ENCODE measurements at regions not wholly inside any gene's neighbourhood (a gene's known extent, or its start where the extent isn't known, plus 50 kb on each side); places are given as distances from the start of the nearest gene placed in this dataset.
"Not testable (repeated sequence)": the region's sequence is repeated elsewhere in the genome, so short reads cannot be mapped to it uniquely, and the experiment has no call there.

DNA sequence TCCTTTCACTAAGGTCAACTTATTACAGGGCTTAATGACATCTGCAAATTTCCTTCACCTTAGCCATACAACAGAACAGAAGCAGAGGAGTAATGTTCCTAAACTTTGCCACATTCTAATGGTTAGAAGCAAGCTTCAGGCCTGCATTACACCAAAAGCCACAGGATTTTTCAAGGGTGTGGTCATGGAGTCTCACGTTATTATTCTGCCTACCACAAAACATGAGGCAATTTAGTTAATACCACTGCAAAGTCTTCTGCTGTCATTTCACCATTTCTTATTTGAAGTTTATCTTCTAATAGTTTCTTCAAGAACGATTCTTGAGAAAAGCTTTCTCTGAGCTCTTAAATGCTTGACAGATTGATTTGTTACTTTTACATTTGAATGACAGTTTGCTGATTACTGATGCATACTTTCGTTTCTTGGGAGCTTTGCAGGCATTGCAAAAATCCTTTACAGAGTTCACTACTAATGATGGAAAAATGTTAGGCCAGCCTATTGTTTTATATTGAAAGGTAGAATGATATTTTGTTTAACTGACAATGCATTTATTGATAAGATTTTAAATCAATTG is 1257.1 kb downstream of the NSUN3 start:
- DNase-seq = no peak

DNA sequence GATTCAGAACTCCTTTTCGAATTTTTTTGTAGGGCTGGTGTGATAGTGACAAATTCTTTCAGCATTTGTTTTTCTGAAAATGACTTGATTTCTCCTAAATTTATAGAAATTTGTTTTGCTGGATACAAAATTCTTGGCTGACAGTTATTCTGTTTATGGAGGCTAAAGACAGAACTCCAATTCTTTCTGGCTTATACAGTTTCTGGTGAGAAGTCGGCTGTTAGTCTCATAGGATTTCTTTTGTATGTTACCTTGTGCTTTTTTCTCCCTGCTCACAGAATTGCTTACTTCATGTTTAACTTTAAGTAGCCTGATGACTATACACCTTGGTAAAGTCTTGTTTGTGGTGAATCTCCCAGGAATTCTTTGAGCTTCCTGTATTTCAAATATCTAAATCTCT is 1264.6 kb downstream of the NSUN3 start:
- DNase-seq = no peak

DNA sequence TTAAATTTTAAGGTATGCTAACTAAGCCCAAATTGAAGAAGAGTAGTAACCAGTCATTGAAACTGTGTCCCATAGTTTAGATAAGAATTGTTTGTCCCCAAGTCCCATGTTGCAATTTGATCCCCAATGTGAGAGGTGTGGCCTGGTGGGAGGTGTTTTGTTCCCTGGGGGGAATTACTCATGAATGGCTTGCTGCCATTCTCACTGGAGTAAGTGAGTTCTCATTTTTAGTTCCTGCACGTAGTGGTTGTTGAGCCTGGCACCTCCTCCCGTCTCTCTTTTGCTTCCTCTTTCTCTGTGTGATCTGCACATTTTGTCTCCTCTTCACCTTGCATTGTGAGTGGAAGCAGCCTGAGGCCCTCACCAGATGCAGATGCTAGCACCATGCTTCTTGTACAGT is 1271.0 kb downstream of the NSUN3 start:
- no peak for DNase-seq

DNA sequence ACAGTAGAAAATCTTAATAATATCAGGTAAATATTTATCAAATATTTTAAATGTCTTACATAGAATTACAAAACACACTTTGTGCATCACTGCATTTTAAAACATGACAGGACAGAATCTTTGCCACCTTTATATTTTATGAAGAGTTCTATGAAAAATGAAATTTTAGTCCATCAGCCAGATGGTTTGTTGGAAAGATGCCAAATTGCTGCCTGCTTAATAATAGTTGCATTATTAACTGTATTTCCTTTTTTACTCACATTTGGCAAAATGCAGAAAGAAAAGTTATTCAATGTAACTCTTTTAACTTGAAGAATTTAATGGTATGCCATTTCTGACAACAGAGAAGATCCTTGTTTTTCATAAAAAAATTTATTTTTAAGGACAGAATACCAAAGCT is 1271.6 kb downstream of the NSUN3 start:
- no peak for DNase-seq

DNA sequence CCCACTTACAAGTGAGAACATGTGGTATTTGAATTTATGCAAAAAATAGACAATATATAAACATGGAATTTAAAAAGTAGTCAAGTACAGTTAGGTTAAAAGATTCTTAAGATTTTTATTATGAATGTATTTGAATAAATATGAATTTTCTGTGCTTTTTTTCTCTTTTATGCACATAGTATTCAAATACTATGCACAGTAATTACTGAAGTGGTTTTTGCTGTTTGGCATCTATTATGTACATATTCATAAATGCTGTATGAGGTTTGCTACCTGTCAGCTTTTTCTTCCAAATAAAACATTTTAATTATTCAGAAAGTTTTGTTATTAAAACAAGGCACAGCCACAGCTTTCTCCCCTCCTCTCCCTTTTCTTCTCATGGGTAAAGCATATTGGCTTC is 1272.7 kb downstream of the NSUN3 start:
- no peak for DNase-seq

DNA sequence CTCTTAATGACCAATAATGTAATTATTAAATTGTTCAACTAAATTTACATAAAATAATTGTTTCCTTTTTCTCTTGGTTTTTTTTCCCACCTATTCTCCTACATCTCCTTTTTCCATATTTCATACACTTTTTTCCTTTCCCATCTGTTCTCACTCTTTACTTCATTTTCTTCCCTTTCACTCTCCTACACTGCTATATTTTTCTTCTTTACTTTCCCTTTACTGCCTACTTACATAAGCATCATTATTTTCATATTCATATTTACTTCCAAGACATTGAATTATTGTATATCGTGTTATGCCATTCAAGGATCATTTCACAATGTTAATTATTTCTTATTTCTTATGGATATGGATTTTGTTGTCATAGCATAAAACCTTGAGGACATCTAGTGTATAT is 1275.6 kb downstream of the NSUN3 start:
- DNase-seq = no peak

DNA sequence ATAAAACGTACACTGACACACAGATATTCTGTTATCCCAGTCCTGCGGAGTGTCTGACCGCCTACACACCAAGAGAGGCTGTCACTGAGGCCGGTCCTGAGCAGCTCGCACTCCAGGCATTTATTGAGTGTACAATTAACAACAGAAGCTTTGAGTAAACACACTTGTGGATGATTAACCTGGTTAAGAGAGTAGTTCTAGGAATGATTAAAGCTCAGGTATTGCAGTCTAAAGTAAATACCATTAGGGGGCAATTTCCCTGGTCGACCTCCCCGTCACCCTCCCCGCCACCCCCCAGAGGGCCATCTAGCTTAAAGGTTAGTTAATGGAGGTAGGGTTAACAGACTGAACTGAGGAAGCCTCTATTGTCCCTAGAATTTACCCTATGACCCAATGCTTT is 1278.5 kb downstream of the NSUN3 start:
- no peak for DNase-seq

DNA sequence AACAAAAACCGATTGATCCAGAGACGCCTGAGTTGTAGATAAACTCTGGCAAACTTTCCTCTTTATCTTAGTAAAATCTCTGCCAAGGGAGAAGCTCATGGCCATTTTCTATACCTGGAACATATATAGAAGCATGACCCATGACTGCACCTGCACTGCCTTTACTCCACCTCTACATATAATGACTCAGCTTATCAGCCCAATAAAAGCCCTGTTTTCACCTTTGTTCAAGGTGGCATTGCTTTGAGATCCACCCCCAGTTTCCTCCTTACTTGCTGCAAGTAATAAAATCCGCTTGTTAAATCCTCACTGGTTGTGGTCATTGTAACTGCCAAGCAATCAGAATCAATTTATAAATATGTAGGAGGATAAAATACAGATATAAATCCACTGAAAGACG is 1280.4 kb downstream of the NSUN3 start:
- DNase-seq = no peak

DNA sequence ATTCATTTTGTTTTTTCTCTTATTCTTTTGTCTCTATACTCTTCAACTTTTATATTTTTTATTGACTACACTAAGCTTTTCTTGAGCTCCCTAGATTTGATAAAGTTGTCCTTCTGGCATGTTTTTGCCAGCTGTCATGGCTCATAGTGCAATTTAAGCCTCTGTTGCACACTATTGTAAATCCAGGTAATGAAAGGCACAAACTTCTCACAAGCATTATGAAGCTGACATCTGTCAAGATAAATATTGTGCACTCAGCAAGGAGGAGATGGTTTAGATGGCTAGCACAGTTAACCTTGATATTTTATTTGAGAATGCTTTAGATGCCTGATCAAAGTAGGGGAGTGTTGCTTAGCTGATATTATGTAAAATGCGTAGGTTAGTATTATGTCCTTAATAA is 1280.9 kb downstream of the NSUN3 start:
- no peak for DNase-seq

DNA sequence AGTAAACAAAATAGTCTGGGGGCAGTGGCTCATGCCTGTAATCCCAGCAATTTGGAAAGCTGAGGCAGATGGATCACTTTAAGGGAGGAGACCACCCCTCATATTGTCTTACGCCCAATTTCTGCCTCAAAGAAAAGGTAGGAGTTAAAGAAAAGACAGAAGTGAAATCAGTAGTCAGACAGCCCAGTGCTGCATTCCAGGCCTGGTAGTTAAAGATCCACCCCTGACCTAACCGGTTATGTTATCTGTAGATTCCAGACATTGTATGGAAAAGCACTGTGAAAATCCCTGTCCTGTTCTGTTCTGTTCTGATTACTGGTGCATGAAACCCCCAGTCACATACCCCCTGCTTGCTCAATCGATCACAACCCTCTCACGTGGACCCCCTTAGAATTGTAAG is 1285.1 kb downstream of the NSUN3 start:
- not testable (repeated sequence) for DNase-seq

DNA sequence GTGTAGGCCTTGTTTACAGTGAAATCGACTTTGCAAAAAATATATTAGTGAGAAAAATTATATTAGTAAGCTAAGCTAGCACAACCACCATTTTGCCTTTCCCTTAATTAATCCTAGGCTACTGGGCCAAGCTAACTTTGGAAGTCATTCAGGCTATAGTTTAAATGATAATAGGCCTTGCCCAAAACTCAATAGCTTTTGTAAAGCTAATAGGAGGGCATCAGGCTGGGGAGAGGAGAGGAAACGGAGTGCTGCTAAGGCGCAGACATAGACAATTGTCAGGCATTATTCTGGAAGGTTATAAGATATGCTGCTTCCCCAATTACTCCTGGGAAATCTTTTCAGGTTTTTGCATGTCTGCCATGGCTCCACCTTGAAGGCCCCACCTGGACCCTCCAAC is 1286.0 kb downstream of the NSUN3 start:
- DNase-seq = no peak

DNA sequence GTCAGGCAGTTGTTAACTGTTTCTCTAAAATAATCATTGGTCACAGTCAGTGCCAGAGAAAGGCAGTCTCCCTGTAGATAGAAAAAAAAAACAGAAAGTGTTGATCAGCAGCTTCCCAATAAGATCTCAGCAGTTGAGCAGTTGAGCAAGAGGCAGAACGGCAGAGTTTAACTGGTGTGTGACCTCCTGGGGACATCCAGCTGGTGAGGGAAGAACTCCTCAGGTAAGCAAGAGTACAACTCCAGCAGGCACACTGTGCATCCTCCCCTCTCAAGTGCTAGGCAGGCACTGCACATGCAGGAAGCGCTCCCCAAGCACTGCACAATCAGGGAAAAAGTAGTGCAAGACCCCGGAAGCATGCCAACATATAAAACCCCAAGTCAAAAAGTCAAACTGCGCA is 1287.2 kb downstream of the NSUN3 start:
- no peak for DNase-seq

DNA sequence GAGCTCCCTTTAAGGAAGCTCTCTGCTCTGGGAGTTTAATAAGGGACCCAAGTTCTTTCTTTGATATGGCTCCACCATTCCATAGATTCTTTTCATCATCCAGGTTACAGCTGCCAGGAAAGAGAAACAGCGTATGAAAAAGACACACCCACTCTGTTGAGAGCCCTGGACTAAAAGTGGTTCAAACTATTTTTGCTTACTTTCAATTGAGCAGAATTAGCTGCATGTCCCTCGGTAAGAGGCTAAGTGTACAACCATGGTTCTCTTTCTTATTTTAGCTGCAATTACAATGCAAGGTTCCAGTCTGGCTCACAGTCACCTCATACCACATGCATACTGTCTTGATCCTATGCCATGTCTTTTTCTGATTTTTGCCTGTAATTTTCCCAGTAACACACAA is 1288.3 kb downstream of the NSUN3 start:
- no peak for DNase-seq

DNA sequence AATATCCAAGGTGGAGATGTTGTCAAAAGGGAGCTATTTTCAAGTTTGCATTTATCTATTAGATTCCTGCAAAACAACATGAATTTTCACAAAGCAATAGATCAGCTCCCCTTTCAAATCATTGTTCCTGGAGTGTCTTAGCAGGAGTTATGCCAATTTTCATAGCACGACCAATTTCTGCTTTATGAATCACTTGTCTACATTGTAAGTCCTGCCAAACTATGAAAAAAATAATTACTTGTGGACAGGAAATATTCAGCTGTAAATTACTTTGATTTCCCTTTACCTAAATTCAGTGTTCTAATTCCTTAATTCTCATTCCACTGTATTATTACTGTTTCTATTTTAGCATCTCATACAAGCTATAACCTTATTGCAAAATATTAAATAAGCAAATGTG is 1289.6 kb downstream of the NSUN3 start:
- DNase-seq = no peak

DNA sequence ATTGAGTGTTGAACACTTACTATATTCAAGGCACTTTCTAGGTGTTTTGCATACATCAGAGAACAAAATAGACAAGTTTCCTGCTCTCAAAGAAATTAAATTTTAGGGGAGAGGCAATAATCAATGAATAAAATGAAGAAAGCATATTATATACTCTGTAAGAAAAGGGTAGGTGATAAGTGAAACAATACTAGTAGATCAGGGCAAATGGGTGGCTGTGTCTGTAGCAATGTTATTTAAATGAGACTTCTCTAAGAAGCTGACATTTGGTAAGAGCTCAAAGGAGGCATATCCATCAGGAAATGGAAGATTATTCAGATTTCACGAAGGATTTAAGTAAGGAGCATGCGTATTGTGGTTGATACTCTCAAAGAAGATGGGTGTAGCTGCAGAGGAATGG is 1291.6 kb downstream of the NSUN3 start:
- no peak for DNase-seq

DNA sequence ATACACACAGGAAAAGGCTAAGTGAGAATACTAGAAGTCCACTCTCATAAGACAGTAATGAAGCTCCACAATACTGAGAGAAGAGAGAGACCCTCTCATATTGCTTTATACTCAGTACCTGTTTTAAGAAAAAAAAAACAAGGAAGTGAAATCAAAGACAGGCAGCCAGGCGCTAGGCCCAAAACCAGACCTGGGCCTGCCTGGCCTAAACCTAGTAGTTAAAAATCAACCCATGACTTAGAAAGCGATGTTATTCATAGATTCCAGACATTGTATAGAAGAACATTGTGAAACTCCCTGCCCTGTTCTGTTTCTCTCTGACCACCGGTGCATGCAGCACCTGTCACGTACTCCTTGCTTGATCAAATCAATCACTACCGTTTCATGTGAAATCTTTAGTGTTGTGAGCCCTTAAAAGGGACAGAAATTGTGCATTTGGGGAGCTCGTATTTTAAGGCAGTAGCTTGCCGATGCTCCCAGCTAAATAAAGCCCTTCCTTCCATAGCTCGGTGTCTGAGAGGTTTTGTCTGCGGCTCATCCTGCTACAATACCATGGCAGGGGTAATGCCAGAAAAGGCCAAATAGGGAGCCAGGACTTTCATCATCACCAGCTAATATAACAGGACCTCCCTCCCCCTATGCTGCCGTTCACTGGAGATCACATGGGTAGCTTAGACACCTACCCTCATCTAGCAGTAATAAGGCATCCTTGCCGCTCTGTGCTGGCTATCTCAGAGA is 1294.1 kb downstream of the NSUN3 start:
- no peak for DNase-seq

DNA sequence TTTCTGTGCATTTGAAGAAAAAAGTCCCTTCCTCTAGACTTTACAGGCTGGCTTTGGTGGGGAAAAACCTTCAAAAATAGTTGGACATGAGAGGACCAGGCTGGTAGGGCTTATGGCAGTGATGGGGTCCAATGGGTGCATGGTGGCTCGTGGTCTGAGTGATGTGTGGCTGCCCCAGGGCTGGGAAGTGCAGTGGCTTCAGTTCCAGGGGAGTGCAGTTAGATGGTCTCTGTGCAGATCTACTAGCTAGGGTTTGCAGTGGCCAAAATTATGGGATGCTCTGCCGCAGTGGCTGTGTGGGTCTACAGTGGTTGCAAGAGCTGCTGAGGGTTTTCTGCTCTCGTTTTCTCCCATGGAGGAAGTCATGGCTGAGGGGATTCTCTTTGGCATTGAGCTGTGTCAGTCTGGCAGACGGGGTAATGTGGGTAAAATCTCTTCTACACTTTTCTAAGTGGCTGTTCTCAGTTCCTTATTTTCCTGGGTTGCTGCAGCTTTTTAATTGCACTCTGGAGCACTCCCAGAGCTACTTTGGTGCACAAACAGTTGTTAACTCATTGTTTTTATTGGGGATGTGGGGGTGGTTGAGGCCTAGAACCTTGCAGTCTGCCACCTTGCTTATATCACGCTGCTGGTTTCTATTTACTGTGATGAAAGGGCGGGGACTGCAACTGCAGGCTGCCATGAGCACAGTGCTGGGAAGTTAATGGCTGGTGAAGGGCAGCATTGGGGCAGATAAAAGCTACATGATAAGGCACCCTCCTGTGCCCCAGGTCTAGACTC is 1324.6 kb downstream of the NSUN3 start:
- no peak for DNase-seq

DNA sequence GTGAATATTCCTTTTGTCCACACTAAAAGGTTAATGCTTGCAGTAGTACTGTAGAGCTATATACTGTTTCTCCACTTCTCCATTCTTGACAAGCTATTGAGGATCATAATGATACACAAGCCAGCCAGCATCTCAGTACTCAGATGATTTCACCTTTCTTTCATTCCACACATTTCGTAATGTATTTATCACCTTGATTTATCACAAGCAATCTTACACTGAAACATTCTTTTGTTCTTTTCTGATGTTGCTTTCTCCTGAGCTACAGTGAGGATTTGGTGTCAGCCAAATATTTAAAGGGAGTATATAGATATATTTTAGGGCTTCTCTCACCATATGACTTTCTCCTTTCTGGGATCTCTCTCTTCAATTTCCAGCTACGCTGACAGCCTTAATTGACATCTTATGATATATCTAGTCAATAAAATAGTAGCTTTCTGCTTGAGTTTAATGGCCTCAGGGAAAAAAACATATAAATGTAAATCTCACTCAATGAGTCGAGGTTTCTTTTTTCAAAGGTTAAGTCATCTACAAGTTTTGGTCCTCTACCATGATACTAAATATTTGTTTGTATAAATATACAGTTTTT is 1327.0 kb downstream of the NSUN3 start:
- DNase-seq = no peak

DNA sequence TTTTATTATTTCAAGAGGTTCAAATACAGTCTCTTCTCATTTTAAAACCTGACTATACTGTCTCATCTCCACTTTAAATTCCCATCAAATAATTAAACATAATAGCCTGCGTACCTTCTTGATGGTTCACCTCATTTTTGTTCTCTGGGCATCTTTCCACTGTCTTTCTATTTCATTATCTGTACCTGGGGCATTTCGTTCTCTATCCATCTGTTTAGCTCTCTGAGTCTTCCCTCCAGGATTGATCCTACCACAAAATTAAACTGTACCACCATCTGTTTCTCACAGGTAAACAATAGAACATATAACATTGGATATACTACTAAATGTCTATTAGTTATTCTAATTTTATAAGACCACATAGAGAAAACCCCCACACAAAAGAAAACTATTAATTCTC is 1331.4 kb downstream of the NSUN3 start:
- DNase-seq = no peak

DNA sequence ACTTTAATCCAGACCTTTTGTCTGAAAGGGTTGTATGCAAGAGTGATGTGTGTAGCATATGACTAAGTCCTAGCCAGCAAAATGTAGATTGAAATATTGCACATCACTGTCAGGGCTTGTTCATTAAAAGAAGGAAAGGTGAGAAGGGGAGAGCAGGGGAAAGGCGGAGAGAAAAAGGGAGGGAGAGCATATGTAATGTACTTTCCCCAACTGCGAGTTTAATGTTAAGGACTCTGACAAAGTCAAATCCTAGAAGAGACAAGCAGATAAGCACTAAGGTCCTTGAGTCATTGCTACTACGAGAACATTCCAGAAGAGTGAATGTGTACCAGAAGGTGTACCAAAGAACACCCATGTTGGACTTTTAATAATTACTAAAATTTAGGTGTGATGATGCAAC is 1336.7 kb downstream of the NSUN3 start:
- no peak for DNase-seq

DNA sequence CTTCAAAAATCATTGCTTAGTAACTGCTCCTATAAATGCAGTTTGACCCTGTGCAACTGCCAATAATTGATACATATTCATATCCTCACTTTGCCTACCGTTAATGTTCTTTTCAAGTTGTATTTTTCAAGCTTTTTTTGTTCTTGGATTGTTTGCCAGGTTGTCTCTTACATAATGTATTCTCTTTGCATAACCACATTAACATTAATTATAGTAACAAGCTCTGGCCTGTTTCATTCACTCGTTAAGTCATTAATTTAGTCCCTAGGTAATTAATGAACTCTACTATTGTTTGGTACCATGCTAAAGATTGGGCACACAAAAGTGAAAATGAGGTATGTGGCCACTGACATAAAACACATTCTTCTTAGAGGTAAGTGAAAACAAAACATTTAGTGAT is 1338.8 kb downstream of the NSUN3 start:
- no peak for DNase-seq

DNA sequence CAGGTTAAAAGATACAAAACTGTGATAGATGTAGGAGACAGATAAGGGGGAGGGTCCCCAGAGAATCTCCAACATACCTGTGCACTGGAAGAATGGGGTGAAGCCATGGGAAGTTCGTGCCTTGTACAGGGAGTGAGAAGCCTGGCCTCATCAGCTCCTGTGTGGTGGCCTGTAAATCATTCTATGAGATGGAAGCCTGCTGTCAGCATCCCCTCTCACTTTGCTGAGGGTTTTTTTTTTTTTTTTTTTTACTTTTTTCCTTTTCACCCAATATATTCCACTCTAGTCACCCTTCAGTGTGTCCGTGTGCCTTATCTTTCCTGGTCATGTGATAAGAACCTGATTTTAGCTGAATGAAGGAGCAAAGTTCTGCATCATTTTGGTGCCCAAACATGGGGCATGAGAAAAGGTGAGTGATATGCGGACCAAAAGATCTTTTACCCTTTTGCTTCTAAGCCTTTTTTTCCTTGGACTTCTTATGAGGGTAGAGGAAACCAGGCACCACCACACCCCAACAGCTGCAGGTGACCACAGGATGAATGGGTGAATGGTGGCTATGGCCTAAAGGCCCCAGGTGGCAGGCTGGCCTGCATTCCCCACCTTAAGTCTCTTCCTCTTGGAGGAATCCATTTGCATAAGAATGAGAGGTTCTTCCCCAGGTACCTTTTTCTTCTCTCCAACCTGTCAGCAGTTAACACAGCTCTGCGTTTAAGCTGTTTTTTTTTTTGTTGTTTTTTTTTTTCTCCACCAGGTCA is 1345.0 kb downstream of the NSUN3 start:
- DNase-seq = no peak

DNA sequence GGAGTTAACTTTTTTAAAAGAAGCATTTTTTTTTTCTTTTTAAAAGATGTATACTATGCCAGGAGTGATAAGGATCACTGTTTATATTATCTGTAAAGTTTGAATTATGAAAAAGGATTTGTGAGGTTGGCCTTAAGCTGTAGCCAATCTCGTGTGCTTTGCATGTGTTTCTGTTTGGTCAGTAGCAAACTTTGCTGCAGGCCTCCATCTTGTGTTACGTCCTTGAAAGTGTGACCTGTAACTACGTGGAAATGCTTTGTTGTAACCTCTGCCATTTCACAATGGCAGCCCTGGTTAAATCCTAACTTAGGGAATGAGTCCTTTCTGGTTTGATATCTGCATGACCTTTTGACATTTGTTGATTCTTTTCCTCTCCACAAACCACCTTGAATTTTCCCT is 1345.6 kb downstream of the NSUN3 start:
- DNase-seq = no peak

Measured in stimulated activated CD4-positive, alpha-beta T cell treated with anti-CD3 and anti-CD28 coated beads, Interleukin-15, amount 100 ng/mL, for 24 hours (primary cell).